ENCODE measurements at regions not wholly inside any gene's neighbourhood (a gene's known extent, or its start where the extent isn't known, plus 50 kb on each side); places are given as distances from the start of the nearest gene placed in this dataset.

DNA sequence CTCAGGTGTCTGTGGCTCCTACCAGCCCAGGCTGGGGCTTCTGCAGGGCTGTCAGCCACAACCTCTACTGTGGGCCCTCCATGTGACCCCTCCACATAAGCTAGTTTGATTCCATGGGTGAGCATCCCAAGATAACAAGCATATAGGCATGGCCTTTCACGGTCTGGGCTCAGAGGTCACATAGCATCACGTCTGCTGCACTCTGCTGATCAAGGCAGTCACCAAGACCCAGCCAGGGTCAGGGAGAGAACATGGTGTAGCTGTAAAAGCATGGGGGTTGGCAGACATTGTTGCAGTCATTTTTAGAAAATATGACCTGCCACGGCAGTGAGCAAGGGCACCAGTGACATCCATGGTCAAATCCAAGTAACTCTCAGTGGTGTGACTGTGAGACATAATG, 698.8 kb downstream of the UQCRFS1 start:
- no peak overlapping the region for H3K4me3 ChIP-seq (replicated peaks; ENCODE audit: low read depth, low read length)
- no peak for DNase-seq (ENCODE audit: extremely low read depth, low read depth)
- no peak for TF ChIP-seq CTCF (IDR thresholded peaks at IDR 0.05; ENCODE audit: low read depth, low read length, missing control alignments)

- no peak for TF ChIP-seq CTCF (IDR thresholded peaks at IDR 0.05; ENCODE audit: low read depth, low read length, missing control alignments)
- H3K4me3 ChIP-seq (replicated peaks; ENCODE audit: low read depth, low read length): no peak overlapping the region
Observed at GRCh38 chr19:28511655-28512054, 701.3 kb downstream of the UQCRFS1 start.

DNA sequence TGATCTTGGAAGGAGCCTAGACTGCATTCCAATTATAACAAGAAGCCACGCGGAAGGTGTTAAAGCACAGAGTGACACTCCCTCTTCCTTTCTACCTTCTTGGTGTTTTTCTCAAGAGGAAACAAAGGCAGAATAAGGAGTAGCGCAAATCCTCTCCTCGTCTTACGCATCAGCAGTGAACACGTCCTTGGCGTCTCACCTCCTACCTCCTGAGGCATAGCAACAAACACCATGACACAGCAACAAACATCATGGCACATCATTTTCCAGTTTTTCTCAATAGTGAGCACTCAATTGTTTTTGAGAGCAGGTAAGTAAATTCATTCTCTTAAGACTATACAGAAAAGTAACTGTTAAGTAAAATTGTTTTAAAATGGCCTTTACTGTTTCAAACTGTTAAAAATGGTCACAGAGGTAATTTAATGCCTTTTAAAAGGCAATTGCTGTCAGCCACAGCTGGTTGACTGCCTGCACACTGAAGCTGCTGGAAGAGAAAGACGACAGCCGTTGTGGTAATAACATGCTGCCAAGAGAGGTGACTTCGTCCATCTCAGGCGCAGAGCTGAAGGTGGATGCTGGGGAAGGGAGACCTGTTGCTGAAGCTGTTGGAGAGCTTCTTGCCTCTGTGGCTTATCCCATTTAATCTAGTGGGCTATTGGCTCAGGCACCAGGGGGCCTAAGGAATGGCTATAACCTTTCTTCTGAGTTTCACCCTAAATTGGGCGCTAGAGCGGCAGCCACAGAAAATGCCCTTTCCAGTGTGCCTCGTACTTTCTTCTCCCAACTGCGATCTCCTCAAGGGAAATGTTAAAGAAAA, 703.7 kb downstream of the UQCRFS1 start:
- no peak overlapping the region for H3K4me3 ChIP-seq (replicated peaks; ENCODE audit: low read depth, low read length)
- DNase-seq (ENCODE audit: extremely low read depth, low read depth): no peak
- TF ChIP-seq CTCF (IDR thresholded peaks at IDR 0.05; ENCODE audit: low read depth, low read length, missing control alignments): no peak

More at GRCh38 chr19:28511655-28512054, 701.3 kb downstream of the UQCRFS1 start:
- no peak for DNase-seq (ENCODE audit: extremely low read depth, low read depth)

GRCh38 chr19:28508666-28509065, 704.3 kb downstream of the UQCRFS1 start:
- TF ChIP-seq CTCF (IDR thresholded peaks at IDR 0.05; ENCODE audit: low read depth, low read length, missing control alignments): no peak
- no peak for DNase-seq (ENCODE audit: extremely low read depth, low read depth)
- H3K4me3 ChIP-seq (replicated peaks; ENCODE audit: low read depth, low read length): no peak overlapping the region

GRCh38 chr19:28505933-28506332, 707.0 kb downstream of the UQCRFS1 start:
- TF ChIP-seq CTCF (IDR thresholded peaks at IDR 0.05; ENCODE audit: low read depth, low read length, missing control alignments): no peak
- no peak for DNase-seq (ENCODE audit: extremely low read depth, low read depth)
- H3K4me3 ChIP-seq (replicated peaks; ENCODE audit: low read depth, low read length): no peak overlapping the region

- DNase-seq (ENCODE audit: extremely low read depth, low read depth): no peak
- no peak for TF ChIP-seq CTCF (IDR thresholded peaks at IDR 0.05; ENCODE audit: low read depth, low read length, missing control alignments)
- no peak overlapping the region for H3K4me3 ChIP-seq (replicated peaks; ENCODE audit: low read depth, low read length)
Observed at GRCh38 chr19:28505134-28505533, 707.8 kb downstream of the UQCRFS1 start.
